ENCODE measurements at regions not wholly inside any gene's neighbourhood (a gene's known extent, or its start where the extent isn't known, plus 50 kb on each side); places are given as distances from the start of the nearest gene placed in this dataset.

- H3K4me3 ChIP-seq (ENCODE audit: low read depth, low read length), result no peak overlapping the region
- TF ChIP-seq, protein P1, sequence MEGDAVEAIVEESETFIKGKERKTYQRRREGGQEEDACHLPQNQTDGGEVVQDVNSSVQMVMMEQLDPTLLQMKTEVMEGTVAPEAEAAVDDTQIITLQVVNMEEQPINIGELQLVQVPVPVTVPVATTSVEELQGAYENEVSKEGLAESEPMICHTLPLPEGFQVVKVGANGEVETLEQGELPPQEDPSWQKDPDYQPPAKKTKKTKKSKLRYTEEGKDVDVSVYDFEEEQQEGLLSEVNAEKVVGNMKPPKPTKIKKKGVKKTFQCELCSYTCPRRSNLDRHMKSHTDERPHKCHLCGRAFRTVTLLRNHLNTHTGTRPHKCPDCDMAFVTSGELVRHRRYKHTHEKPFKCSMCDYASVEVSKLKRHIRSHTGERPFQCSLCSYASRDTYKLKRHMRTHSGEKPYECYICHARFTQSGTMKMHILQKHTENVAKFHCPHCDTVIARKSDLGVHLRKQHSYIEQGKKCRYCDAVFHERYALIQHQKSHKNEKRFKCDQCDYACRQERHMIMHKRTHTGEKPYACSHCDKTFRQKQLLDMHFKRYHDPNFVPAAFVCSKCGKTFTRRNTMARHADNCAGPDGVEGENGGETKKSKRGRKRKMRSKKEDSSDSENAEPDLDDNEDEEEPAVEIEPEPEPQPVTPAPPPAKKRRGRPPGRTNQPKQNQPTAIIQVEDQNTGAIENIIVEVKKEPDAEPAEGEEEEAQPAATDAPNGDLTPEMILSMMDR (conservative IDR thresholded peaks at IDR 0.05; ENCODE audit: low read depth, low read length), result no peak
- DNase-seq (ENCODE audit: low read depth), result peak; percentile 28
Measured at GRCh38 chr5:89036166-89036565, 153.2 kb upstream of the MEF2C start.

- peak; percentile 22 for DNase-seq (ENCODE audit: low read depth)
- TF ChIP-seq, protein P1 (conservative IDR thresholded peaks at IDR 0.05; ENCODE audit: low read depth, low read length), result no peak
- no peak overlapping the region for H3K4me3 ChIP-seq (ENCODE audit: low read depth, low read length)
Measured at GRCh38 chr5:89034588-89034987, 151.6 kb upstream of the MEF2C start.

DNA sequence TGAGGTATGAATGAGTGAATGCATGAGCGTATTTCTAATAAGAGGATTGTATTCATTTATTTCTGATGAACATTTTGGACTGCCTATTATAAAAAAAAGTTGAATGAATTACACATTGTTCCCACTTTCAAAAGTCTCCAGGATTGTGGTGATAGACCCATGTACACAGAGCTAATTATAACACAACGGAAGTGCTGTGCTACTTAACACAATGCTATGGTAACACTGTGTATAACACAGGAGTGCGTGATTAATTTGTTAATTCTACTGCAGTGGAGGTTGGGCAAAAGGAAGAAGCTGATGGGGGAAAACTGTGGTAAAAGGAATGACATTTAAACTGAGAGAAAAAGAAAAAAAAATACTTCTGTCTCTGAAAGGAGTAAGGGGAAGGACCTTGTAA lies 147.8 kb upstream of the MEF2C start:
- no peak overlapping the region for H3K4me3 ChIP-seq (ENCODE audit: low read depth, low read length)
- DNase-seq (ENCODE audit: low read depth), result no peak
- TF ChIP-seq, protein P1 (conservative IDR thresholded peaks at IDR 0.05; ENCODE audit: low read depth, low read length), result no peak

DNA sequence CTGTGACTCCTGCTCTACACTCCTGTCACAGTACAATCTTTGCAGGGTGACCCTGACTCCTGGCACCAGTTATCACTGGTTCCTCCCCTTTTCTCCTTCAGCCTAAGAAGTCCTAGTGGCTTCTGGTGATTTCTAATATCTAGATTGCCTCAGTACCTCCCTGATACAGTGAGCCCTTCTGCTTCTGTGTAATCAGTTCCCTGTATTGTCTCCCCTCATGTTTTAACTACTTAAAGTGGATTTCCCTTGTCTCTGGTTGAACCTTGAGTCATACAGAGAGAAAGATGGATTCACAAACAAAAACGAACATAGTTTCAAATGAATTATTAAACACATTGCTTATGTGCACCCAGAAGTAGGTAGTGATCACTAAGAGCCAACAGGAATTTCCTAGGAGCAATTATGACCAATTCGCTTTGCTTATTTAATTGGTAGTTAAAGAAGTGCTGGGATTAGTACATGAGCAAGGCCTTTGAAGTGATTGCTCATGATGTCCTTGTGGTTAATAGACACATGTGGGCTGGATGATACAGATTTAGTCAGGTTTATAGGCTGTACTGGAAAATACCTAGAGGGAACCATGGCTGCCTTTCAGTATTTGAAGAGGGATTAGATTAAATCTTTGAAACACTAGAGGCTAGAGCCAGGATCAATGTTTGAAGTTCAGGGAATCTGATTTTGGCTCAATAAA lies 145.8 kb upstream of the MEF2C start:
- TF ChIP-seq, protein P1 (conservative IDR thresholded peaks at IDR 0.05; ENCODE audit: low read depth, low read length), result no peak
- peak; percentile 3 for DNase-seq (ENCODE audit: low read depth)
- H3K4me3 ChIP-seq (ENCODE audit: low read depth, low read length), result no peak overlapping the region

DNA sequence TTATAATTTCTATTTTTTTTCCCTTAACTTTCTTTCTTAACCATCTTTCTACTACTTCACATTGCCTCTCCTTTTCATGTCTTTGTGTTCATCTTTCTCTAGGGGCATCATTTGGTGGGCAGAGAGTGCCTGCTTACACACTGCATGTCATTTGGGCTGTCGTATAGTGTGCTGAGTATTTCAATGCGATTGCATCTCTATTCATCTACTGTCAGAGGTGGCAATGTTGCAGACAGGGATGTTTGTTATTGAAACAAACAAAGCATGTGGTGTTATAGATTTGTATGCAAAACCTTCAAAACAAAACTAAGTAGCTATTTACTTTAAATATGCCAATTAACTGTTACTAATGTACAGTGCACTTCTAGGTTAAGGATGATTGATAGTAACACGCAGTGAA lies 141.1 kb upstream of the MEF2C start:
- TF ChIP-seq, protein P1 (conservative IDR thresholded peaks at IDR 0.05; ENCODE audit: low read depth, low read length), result no peak
- no peak for DNase-seq (ENCODE audit: low read depth)
- no peak overlapping the region for H3K4me3 ChIP-seq (ENCODE audit: low read depth, low read length)

DNA sequence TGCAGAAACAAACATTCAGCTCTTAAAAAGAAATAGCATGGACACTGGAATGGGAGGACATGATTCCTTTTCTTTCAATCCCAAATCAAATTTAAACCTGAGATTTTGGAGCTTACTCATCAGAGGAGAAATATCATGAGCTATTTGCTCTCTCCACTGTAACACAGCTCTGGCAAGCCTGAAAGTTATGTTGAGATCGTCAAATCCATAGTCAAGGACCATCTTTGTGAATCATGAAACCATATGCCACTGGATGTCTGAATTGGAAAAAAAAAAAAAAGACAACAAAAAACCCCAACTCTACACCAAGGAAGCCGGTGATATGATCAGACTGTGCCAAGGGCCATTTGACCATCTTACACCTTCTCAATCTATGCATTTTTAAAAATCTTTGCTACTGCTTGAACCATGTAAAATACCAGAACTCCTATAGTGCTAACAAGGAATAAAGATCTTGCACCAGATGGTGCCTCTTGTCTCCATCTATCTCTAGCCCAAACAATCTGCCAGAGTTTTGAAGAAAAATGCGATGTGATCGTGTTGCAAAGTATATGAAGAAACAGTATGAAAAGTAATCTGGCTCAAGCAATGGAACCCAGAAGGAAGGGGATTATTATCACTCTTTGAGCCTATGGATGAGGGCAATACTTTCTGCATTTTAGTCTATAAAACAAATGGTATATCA lies 138.1 kb upstream of the MEF2C start:
- no peak overlapping the region for H3K4me3 ChIP-seq (ENCODE audit: low read depth, low read length)
- DNase-seq (ENCODE audit: low read depth), result no peak
- TF ChIP-seq, protein P1 (conservative IDR thresholded peaks at IDR 0.05; ENCODE audit: low read depth, low read length), result no peak
